HG02852 (cell line): ENCODE measurements at regions not wholly inside any gene's neighbourhood (a gene's known extent, or its start where the extent isn't known, plus 50 kb on each side); places are given as distances from the start of the nearest gene placed in this dataset.

Source experiments
- ATAC-seq: cut with Tn5 transposase; IDR thresholded peaks from one replicate; pipeline ENCODE4 v1.9.1; 2021; ENCODE audit warnings: mild to moderate bottlenecking, moderate library complexity; ENCODE audit not compliant: unreplicated experiment

GRCh38 chr2:217189131-217189530 is 329.3 kb upstream of the TNP1 start:
- ATAC-seq, result no peak

GRCh38 chr2:217186668-217187159 is 326.9 kb upstream of the TNP1 start:
- ATAC-seq, result no peak

GRCh38 chr2:217186152-217186551 is 326.3 kb upstream of the TNP1 start:
- no peak for ATAC-seq

DNA sequence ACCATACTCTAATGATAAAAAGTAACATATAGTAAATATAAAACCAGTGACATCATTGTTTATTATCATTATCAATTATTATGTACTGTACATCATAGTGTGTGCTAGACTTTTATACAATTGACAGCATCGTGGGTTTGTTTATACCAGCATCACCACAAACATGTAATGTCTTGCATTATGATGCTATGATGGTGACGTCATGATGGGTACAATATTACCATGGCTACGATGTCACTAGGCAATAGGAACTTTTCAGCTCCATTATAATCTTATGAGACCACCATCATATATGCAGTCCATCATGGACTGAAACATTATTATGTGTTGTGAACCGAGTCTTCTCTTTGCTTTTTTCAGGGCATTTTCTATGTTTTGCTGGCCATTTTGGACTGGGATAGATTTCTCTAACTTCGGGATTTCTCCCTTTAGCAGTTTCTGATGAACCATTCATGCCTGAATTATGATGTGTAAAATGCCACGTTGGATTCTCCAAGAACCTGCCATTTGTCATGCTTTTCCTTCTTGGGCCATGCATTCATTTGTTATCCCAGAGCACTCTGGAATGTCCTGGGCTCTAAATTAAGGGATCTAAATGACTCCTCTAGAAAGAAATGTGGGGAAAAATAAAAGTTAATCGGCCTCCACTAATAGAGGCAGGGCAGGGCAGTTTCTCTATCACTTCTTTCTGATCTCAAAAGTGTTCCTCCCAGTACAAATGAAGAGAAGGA is 325.6 kb upstream of the TNP1 start:
- no peak for ATAC-seq

DNA sequence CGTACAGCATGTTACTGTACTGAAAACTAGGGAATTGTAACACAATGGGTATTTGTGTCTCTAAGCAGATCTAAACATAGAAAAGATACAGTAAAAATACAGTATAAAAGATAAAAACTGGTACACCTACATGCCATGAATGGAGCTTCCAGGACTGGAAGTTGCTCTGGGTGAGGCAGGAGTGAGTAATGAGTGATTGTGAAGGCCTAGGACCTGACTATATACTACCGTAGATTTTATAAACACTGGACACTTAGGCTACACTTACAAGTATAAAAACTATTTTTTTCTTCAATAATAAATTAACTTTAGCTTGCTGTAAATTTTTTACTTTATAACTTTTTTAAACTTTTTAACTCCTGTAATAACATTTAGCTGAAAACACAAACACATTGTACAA is 324.4 kb upstream of the TNP1 start:
- ATAC-seq, result no peak

- ATAC-seq, result no peak
Observed at GRCh38 chr2:217183471-217183870, 323.6 kb upstream of the TNP1 start.

- no peak for ATAC-seq
Observed at GRCh38 chr2:217182926-217183325, 323.1 kb upstream of the TNP1 start.

GRCh38 chr2:217181512-217181911 is 321.6 kb upstream of the TNP1 start:
- no peak for ATAC-seq

GRCh38 chr2:217179854-217180253 is 320.0 kb upstream of the TNP1 start:
- no peak for ATAC-seq

DNA sequence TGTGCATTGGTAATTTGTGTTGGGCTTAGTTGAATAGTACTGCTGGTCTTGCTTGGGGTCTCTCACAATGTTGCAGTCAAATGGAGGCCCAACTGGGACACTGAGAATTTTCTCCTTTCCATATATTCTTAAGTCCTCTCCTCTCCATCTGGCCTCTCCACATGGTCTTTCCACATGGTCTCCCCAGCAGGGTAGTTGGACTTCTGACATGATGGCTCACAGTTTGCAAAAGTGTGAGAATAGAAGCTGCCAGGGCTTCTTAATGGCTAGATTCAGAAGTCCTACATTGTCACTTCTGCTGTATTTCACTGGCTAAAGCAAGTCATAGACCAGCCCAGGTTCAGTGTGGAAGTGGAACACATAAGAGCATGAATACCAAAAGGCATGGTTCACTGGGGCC is 318.5 kb upstream of the TNP1 start:
- no peak for ATAC-seq

- no peak for ATAC-seq
Observed at GRCh38 chr2:217177720-217178119, 317.9 kb upstream of the TNP1 start.

GRCh38 chr2:217171874-217172273 is 312.0 kb upstream of the TNP1 start:
- ATAC-seq, result no peak

GRCh38 chr2:217168496-217168895 is 308.6 kb upstream of the TNP1 start:
- no peak for ATAC-seq

DNA sequence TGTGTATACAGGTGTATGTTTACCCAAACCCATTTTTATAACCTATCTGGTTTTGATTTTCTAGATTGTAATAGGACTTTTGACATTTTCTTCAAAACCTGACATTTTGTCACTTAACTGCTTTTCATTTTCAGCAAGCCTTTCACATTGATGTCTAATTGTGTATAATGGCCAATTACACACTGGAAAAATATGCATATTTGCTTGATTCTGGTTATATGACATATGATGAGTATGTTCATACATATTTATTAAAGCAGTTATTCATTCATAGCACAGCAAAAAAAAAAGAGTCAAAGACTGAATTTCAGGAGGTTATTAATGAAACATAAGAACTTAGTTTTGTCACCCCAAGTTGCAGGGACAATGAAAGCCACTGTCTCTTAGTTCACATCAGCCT is 307.7 kb upstream of the TNP1 start:
- ATAC-seq, result no peak

- ATAC-seq, result no peak
Observed at GRCh38 chr2:217166241-217166850, 306.5 kb upstream of the TNP1 start.

- ATAC-seq, result no peak
Observed at GRCh38 chr2:217165547-217165946, 305.7 kb upstream of the TNP1 start.

DNA sequence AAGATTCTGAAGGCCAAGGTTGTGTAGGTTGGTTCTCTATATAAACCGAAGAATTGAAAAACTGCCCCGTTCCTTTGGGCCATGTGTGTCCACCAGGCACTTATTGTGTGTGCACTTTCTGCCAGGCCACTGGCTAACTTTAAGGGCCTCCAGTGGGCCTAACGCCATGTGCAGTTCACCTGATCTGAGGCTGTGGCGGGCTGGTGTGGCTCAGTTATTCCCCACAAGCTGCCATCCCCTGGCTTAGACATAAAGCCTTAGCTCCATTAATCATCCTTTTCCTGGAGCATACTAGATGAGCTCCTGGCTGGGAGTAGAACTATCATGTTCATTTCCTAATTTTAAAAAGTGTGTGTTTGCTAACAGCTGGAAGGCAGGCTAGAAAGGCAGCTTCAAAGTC is 304.1 kb upstream of the TNP1 start:
- ATAC-seq, result no peak

- ATAC-seq, result peak; percentile 56
Observed at GRCh38 chr2:217162533-217162932, 302.7 kb upstream of the TNP1 start.

DNA sequence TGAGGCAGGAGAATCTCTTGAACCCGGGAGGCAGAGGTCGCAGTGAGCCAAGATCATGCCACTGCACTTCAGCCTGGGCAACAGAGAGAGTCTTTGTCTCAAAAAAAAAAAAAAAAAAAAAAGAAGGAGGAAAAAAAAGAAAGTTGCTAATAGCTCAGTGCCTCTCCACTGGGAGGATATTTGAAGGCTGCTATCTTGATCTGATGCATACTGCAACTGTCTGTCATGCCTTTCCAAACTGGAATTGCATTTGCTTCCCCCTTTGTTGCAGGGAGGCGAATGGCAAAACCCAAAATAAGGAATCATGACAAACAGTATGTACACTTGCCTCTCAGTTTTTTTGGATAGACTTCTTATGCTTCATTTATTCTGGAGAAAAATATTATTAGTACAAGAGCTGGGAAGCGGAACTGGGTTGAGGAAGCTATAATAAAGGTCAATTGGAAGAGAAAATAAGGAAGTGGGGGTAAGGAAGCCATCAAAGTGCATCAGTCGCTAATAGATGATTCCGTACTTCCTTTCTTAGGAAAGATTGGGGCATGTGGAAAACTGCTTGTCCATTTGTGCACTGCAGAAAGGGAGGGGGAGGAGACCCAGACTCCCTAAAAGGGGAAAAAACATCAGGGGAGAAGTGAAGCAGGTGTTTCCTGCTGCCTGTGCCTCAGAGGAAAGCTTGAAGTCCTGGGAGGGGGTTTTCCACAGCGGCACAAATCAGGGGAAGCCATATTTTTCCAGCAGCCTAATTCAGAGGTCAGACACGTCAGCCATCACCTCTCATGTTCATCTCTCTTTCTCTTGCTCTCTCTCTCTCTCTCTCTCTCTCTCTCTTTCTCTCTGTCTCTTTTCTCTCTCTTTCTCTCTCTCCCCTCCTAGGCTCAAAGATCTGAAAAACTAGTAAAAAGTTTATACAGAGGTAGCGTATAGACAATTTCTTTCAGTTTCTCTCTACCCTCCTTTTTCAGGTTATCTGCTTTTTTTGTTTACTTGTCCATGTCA is 301.4 kb upstream of the TNP1 start:
- no peak for ATAC-seq

- no peak for ATAC-seq
Observed at GRCh38 chr2:217160103-217160743, 300.4 kb upstream of the TNP1 start.

DNA sequence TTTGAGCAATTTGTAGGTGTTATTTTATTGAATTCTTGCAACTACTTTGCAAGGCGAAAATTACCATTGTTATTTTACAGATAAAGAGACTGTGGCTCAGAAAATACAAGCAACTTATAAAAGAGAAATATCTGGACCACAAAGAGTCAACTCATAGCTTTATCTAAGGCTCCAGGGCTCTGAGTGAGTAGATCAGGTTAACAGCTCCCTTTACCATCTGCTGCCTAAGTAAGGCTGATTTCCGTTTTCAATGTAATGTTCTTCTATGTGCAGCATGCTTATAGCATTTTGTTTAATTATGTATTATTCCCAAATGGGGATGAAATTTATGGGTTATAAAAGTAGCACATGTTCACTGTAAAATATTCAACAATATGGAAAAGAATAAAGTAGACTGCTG is 299.1 kb upstream of the TNP1 start:
- no peak for ATAC-seq
